ENCODE measurements at regions not wholly inside any gene's neighbourhood (a gene's known extent, or its start where the extent isn't known, plus 50 kb on each side); places are given as distances from the start of the nearest gene placed in this dataset.

DNA sequence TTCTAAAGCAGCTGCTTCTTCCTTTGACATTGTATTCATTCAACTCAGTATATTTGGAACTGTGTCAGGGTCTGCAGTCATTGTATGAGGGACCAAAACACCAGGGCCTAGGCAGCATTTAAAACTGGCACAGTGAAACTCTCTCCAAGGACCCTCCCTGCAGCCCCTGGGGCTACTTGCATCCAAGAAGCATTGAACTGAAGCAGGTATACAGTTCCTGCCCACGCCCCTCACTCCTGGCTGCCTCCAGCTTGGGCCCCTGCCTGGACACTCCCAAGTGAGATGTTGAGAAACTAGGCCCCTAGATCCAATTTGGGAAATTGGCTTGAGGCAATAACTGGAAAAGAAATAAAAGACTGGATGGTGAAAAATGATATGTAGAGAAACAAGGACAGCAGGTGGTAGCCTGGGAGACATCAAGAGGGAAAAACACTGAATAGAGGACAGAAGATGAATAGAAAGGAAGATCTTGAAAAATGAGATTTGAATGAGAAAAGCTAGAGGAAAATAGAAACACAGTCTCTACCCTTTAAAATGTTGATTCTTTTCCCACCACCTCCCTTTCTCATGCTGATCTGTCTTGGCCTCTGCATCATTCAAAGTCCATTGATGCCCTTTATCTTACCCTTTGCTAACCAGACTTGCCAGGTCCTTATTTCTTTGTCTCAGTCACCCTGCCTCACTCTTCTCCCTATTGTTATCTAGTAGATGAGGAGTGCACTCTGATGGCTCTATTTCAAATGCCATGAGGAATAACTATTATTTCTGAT lies 368.8 kb upstream of the CDH8 start:
- TF ChIP-seq CTCF (IDR thresholded peaks at IDR 0.05) = no peak
- H3K27me3 ChIP-seq = no peaks in the 10 kb centered on the region
- H3K4me3 ChIP-seq = no peak overlapping the region
- no peaks in the 10 kb centered on the region for H3K9me3 ChIP-seq
- H3K27ac ChIP-seq = no peak overlapping the region
- intact Hi-C loops (cut with DNase I) = no loop called here
- DNase-seq = no peak
- H3K4me1 ChIP-seq = no peaks in the 10 kb centered on the region
- H3K36me3 ChIP-seq = no peaks in the 10 kb centered on the region
- H3K9ac ChIP-seq (ENCODE audit: low read depth in 2 of 2, low read length in 2 of 2) = no peak overlapping the region

- H3K27me3 ChIP-seq = no peaks in the 10 kb centered on the region
- no peaks in the 10 kb centered on the region for H3K36me3 ChIP-seq
- no peak overlapping the region for H3K27ac ChIP-seq
- intact Hi-C loops (cut with DNase I) = no loop called here
- no peak for DNase-seq
- no peak overlapping the region for H3K9ac ChIP-seq (ENCODE audit: low read depth in 2 of 2, low read length in 2 of 2)
- H3K9me3 ChIP-seq = no peaks in the 10 kb centered on the region
- no peak for TF ChIP-seq CTCF (IDR thresholded peaks at IDR 0.05)
- no peak overlapping the region for H3K4me3 ChIP-seq
- H3K4me1 ChIP-seq = no peaks in the 10 kb centered on the region
These were observed 356.5 kb upstream of the CDH8 start for GRCh38 chr16:62392698-62393097.

- Histone ChIP-seq H3K9ac (ENCODE audit: low read depth in 2 of 2, low read length in 2 of 2) (no peak overlapping the region), H3K27me3 (no peaks in the 10 kb centered on the region), H3K27ac (no peak overlapping the region), H3K9me3 (no peaks in the 10 kb centered on the region), H3K4me1 (no peaks in the 10 kb centered on the region), H3K36me3 (no peaks in the 10 kb centered on the region), H3K4me3 (no peak overlapping the region)
- DNase-seq = no peak
- no peak for TF ChIP-seq CTCF (IDR thresholded peaks at IDR 0.05)
- intact Hi-C loops (cut with DNase I) = no loop called here
These were observed 355.7 kb upstream of the CDH8 start for GRCh38 chr16:62391940-62392339.

GRCh38 chr16:62391134-62391533 lies 354.9 kb upstream of the CDH8 start:
- H3K27me3 ChIP-seq = no peaks in the 10 kb centered on the region
- no peak overlapping the region for H3K4me3 ChIP-seq
- no peak for TF ChIP-seq CTCF (IDR thresholded peaks at IDR 0.05)
- no peak for DNase-seq
- no peaks in the 10 kb centered on the region for H3K4me1 ChIP-seq
- H3K27ac ChIP-seq = no peak overlapping the region
- no peaks in the 10 kb centered on the region for H3K9me3 ChIP-seq
- H3K36me3 ChIP-seq = no peaks in the 10 kb centered on the region
- intact Hi-C loops (cut with DNase I) = no loop called here
- no peak overlapping the region for H3K9ac ChIP-seq (ENCODE audit: low read depth in 2 of 2, low read length in 2 of 2)

GRCh38 chr16:62390214-62390613 lies 354.0 kb upstream of the CDH8 start:
- H3K4me1 ChIP-seq = no peaks in the 10 kb centered on the region
- H3K9me3 ChIP-seq = no peaks in the 10 kb centered on the region
- H3K4me3 ChIP-seq = no peak overlapping the region
- H3K9ac ChIP-seq (ENCODE audit: low read depth in 2 of 2, low read length in 2 of 2) = no peak overlapping the region
- H3K36me3 ChIP-seq = no peaks in the 10 kb centered on the region
- H3K27ac ChIP-seq = no peak overlapping the region
- H3K27me3 ChIP-seq = no peaks in the 10 kb centered on the region
- no peak for TF ChIP-seq CTCF (IDR thresholded peaks at IDR 0.05)
- no peak for DNase-seq
- intact Hi-C loops (cut with DNase I) = no loop called here

Measured in colonic mucosa (tissue), 4 donors.